ENCODE measurements at regions not wholly inside any gene's neighbourhood (a gene's known extent, or its start where the extent isn't known, plus 50 kb on each side); places are given as distances from the start of the nearest gene placed in this dataset.

GRCh38 chrX:14411326-14411725, 118.0 kb upstream of the GLRA2 start:
- DNase-seq (ENCODE audit: low read depth): no peak
- H3K4me3 ChIP-seq (ENCODE audit: low read depth, low read length): no peak overlapping the region
- TF ChIP-seq CTCF (IDR thresholded peaks at IDR 0.05; ENCODE audit: low read depth, low read length, missing control alignments): no peak

GRCh38 chrX:14409341-14409740, 120.0 kb upstream of the GLRA2 start:
- no peak overlapping the region for H3K4me3 ChIP-seq (ENCODE audit: low read depth, low read length)
- DNase-seq (ENCODE audit: low read depth): no peak
- TF ChIP-seq CTCF (IDR thresholded peaks at IDR 0.05; ENCODE audit: low read depth, low read length, missing control alignments): no peak

- no peak for TF ChIP-seq CTCF (IDR thresholded peaks at IDR 0.05; ENCODE audit: low read depth, low read length, missing control alignments)
- H3K4me3 ChIP-seq (ENCODE audit: low read depth, low read length): no peak overlapping the region
- DNase-seq (ENCODE audit: low read depth): no peak
Measured at GRCh38 chrX:14406225-14406624, 123.1 kb upstream of the GLRA2 start.

GRCh38 chrX:14398725-14399124, 130.6 kb upstream of the GLRA2 start:
- DNase-seq (ENCODE audit: low read depth): no peak
- H3K4me3 ChIP-seq (ENCODE audit: low read depth, low read length): no peak overlapping the region
- TF ChIP-seq CTCF (IDR thresholded peaks at IDR 0.05; ENCODE audit: low read depth, low read length, missing control alignments): no peak

GRCh38 chrX:14389682-14390081, 139.7 kb upstream of the GLRA2 start:
- DNase-seq (ENCODE audit: low read depth): no peak

GRCh38 chrX:14386981-14387380, 142.4 kb upstream of the GLRA2 start:
- H3K4me3 ChIP-seq (ENCODE audit: low read depth, low read length): no peak overlapping the region
- TF ChIP-seq CTCF (IDR thresholded peaks at IDR 0.05; ENCODE audit: low read depth, low read length, missing control alignments): no peak
- DNase-seq (ENCODE audit: low read depth): no peak

More at GRCh38 chrX:14389682-14390081, 139.7 kb upstream of the GLRA2 start:
- no peak for TF ChIP-seq CTCF (IDR thresholded peaks at IDR 0.05; ENCODE audit: low read depth, low read length, missing control alignments)
- H3K4me3 ChIP-seq (ENCODE audit: low read depth, low read length): no peak overlapping the region

GRCh38 chrX:14380044-14380443, 149.3 kb upstream of the GLRA2 start:
- no peak for DNase-seq (ENCODE audit: low read depth)
- no peak for TF ChIP-seq CTCF (IDR thresholded peaks at IDR 0.05; ENCODE audit: low read depth, low read length, missing control alignments)

More at GRCh38 chrX:14380044-14380443, 149.3 kb upstream of the GLRA2 start:
- no peak overlapping the region for H3K4me3 ChIP-seq (ENCODE audit: low read depth, low read length)
